K562 (cell line): ENCODE measurements at regions not wholly inside any gene's neighbourhood (a gene's known extent, or its start where the extent isn't known, plus 50 kb on each side); places are given as distances from the start of the nearest gene placed in this dataset.
"Not testable (repeated sequence)": the region's sequence is repeated elsewhere in the genome, so short reads cannot be mapped to it uniquely, and the experiment has no call there.

Source experiments
- COPS2 ChIP-seq: fragments of 450-650 bp; conservative IDR thresholded peaks from 2 replicates; pipeline ENCODE4 v1.6.1; 2016; ENCODE audit warnings: mild to moderate bottlenecking, moderate library complexity
- TF ChIP-seq, protein P1 (sequence below), 3 experiments: IDR thresholded peaks in 2 of 3; conservative IDR thresholded peaks in 1 of 3; 2 replicates each; pipeline ENCODE4 v1.5.1; 2011 to 2012; ENCODE audit warnings: low read length in 3 of 3, mild to moderate bottlenecking in 3 of 3, control low read depth in 2 of 3, improper control_type of control experiment in 1 of 3, inconsistent platforms in 1 of 3, low read depth in 1 of 3, mixed read lengths in 1 of 3, moderate library complexity in 1 of 3; ENCODE audit not compliant: insufficient read depth in 2 of 3

DNA sequence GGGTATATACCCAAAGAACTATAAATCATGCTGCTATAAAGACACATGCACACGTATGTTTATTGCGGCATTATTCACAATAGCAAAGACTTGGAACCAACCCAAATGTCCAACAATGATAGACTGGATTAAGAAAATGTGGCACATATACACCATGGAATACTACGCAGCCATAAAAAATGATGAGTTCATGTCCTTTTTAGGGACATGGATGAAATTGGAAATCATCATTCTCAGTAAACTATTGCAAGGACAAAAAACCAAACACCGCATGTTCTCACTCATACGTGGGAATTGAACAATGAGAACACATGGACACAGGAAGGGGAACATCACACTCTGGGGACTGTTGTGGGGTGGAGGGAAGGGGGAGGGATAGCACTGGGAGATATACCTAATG lies 914.9 kb upstream of the SOX9 start:
- TF ChIP-seq, protein P1, sequence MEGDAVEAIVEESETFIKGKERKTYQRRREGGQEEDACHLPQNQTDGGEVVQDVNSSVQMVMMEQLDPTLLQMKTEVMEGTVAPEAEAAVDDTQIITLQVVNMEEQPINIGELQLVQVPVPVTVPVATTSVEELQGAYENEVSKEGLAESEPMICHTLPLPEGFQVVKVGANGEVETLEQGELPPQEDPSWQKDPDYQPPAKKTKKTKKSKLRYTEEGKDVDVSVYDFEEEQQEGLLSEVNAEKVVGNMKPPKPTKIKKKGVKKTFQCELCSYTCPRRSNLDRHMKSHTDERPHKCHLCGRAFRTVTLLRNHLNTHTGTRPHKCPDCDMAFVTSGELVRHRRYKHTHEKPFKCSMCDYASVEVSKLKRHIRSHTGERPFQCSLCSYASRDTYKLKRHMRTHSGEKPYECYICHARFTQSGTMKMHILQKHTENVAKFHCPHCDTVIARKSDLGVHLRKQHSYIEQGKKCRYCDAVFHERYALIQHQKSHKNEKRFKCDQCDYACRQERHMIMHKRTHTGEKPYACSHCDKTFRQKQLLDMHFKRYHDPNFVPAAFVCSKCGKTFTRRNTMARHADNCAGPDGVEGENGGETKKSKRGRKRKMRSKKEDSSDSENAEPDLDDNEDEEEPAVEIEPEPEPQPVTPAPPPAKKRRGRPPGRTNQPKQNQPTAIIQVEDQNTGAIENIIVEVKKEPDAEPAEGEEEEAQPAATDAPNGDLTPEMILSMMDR (IDR thresholded peaks at IDR 0.05 in 2 of 3, conservative IDR thresholded peaks at IDR 0.05 in 1 of 3; ENCODE audit: insufficient read depth in 2 of 3, low read depth in 1 of 3, low read length in 3 of 3): not testable (repeated sequence)
- not testable (repeated sequence) for TF ChIP-seq COPS2
